Ascending aorta (tissue), 2 donors: ENCODE measurements at regions not wholly inside any gene's neighbourhood (a gene's known extent, or its start where the extent isn't known, plus 50 kb on each side); places are given as distances from the start of the nearest gene placed in this dataset.

Source experiments
- DNase-seq, 2 donors: peaks; one replicate each; pipeline ENCODE4 v3.0.0-alpha.2; 2019; ENCODE audit warnings: low spot score in 2 of 2
- H3K27ac ChIP-seq, 2 donors: fragments of 200-600 bp; sonication (generic); one replicate each; pipeline ENCODE4 v1.5.1; 2016 to 2017; ENCODE audit warnings: mild to moderate bottlenecking in 1 of 2
- H3K27me3 ChIP-seq: fragments of 200-600 bp; sonication (generic); one replicate; pipeline ENCODE4 v1.5.1; 2017
- H3K36me3 ChIP-seq, 2 donors: fragments of 200-600 bp; sonication (generic); one replicate each; pipeline ENCODE4 v1.5.1; 2016
- H3K4me1 ChIP-seq, 2 donors: fragments of 200-600 bp; sonication (generic); one replicate each; pipeline ENCODE4 v1.5.1; 2016 to 2017; ENCODE audit warnings: mild to moderate bottlenecking in 1 of 2
- H3K4me3 ChIP-seq, 2 donors: fragments of 200-600 bp; sonication (generic); one replicate each; pipeline ENCODE4 v1.5.1; 2016 to 2017; ENCODE audit warnings: mild to moderate bottlenecking in 1 of 2
- H3K9me3 ChIP-seq, 2 donors: fragments of 200-600 bp; sonication (generic); one replicate each; pipeline ENCODE4 v1.5.1; 2016
- intact Hi-C: fragments of 100-400 bp; cut with DNase I; formaldehyde crosslinking; loops from one replicate; pipeline ENCODE4 v1.15.1; 2023
- TF ChIP-seq, protein P1 (sequence below), 3 experiments: fragments of 200-600 bp in 2 of 3; fragments of 450-650 bp in 1 of 3; sonication (generic) in 2 of 3; IDR thresholded peaks; one replicate each; pipeline ENCODE4 v1.5.1; 2016 to 2019; ENCODE audit warnings: antibody characterized with exemption in 3 of 3, mild to moderate bottlenecking in 1 of 3, moderate library complexity in 1 of 3

- TF ChIP-seq, protein P1, sequence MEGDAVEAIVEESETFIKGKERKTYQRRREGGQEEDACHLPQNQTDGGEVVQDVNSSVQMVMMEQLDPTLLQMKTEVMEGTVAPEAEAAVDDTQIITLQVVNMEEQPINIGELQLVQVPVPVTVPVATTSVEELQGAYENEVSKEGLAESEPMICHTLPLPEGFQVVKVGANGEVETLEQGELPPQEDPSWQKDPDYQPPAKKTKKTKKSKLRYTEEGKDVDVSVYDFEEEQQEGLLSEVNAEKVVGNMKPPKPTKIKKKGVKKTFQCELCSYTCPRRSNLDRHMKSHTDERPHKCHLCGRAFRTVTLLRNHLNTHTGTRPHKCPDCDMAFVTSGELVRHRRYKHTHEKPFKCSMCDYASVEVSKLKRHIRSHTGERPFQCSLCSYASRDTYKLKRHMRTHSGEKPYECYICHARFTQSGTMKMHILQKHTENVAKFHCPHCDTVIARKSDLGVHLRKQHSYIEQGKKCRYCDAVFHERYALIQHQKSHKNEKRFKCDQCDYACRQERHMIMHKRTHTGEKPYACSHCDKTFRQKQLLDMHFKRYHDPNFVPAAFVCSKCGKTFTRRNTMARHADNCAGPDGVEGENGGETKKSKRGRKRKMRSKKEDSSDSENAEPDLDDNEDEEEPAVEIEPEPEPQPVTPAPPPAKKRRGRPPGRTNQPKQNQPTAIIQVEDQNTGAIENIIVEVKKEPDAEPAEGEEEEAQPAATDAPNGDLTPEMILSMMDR (IDR thresholded peaks at IDR 0.05): peak in 1 of 3 experiments; percentile 10
- Histone ChIP-seq H3K36me3 (no peaks in the 10 kb centered on the region), H3K27me3 (no peaks in the 10 kb centered on the region), H3K4me1 (peaks cover 0 to 6% of the 10 kb centered on the region in 2 donors), H3K9me3 (no peaks in the 10 kb centered on the region), H3K27ac (peak overlapping the region; percentile 19 to 49), H3K4me3 (no peak overlapping the region)
- DNase-seq: peak in 1 of 2 donors; percentile 70
- intact Hi-C loops: no loop called here
Measured at GRCh38 chr5:65076251-65076869, 307.6 kb downstream of the CWC27 start.

DNA sequence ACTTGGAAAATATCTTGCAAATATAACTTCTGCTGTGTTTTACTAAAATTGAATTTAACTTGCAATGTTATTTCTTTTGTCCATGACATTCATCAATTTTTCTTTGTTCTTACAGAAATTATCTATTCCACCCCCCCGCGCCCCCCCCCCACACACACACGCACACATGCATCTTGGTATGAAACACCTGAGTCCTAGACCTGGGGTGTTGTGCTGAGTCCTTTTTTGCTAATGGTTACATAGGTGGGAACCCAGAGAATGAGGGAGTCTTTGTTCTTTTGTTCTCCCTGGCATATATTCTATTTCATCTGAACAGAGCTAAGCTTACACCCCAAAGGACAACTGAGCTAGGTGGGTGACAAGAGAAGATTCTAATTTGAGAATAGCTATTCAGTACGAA is 308.9 kb downstream of the CWC27 start:
- Histone ChIP-seq H3K27me3 (no peaks in the 10 kb centered on the region), H3K4me1 (peaks cover 0 to 6% of the 10 kb centered on the region in 2 donors), H3K9me3 (no peaks in the 10 kb centered on the region), H3K36me3 (no peaks in the 10 kb centered on the region), H3K4me3 (no peak overlapping the region), H3K27ac (no peak overlapping the region)
- no peak for DNase-seq
- TF ChIP-seq, protein P1 (IDR thresholded peaks at IDR 0.05): no peak
- intact Hi-C loops: no loop called here

- intact Hi-C loops: no loop called here
Measured at GRCh38 chr5:65078331-65078730, 309.6 kb downstream of the CWC27 start.

DNA sequence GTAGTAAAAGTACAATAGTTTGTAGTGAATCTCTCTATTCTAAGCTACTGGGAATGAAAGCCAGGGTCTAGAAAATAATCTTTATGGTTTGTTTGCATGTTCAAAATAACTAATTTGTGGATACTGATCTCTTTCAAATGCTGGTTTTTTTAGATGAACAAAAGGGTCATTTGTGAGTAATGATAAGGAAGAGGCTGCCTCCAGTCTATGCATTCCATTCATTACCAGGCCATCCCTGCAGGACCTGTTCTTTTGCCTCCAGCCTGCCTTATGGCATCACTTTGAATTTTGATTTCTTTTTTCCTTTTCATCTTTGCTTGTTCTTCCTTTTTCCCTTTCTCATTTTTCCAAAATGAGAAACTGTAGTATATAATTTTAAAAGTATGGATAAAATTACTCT is 312.3 kb downstream of the CWC27 start:
- H3K36me3 ChIP-seq: no peaks in the 10 kb centered on the region
- H3K4me3 ChIP-seq: no peak overlapping the region
- TF ChIP-seq, protein P1 (IDR thresholded peaks at IDR 0.05): no peak
- H3K27ac ChIP-seq: no peak overlapping the region
- peaks cover 0 to 5% of the 10 kb centered on the region in 2 donors for H3K4me1 ChIP-seq
- no peak for DNase-seq
- H3K9me3 ChIP-seq: no peaks in the 10 kb centered on the region
- no peaks in the 10 kb centered on the region for H3K27me3 ChIP-seq
- intact Hi-C loops: no loop called here

More at GRCh38 chr5:65078331-65078730, 309.6 kb downstream of the CWC27 start:
- Histone ChIP-seq H3K27ac (no peak overlapping the region), H3K9me3 (no peaks in the 10 kb centered on the region), H3K36me3 (no peaks in the 10 kb centered on the region), H3K27me3 (no peaks in the 10 kb centered on the region), H3K4me3 (no peak overlapping the region), H3K4me1 (peaks cover 0 to 6% of the 10 kb centered on the region in 2 donors)
- no peak for DNase-seq
- TF ChIP-seq, protein P1 (IDR thresholded peaks at IDR 0.05): no peak

DNA sequence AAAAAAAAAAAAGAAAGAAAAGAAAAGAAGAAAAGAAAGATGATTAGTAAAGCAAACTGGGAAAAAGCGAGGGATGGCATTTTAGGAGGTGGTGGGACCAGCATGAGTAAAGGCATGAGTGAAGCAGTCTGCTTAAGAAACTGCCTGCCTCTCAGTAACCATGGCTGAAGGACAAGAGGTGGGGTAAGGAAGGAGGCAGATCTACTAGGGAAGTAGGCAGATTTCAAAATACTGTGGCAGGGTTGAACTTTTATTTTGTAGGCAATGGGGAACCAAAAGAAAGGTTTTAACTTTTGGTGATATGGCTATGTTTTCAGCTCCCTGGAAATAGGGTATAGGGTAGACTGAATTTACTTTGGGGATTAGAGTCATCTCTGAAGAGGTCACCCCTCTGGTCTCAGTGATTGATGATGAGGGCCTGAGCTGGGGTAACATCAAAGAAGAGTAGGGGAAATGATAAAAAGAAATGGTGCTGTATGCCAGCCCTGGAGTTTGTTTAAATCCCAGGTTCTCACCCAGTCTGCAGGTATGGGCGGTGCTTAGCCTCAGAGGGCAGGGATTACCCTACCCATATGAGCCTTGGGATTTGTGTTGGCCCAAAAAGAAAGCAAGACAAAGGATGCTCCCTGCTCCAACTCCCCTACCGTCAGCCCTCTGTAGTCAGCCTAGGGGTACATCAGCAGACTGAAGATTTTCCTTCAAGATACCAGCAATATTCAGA is 316.2 kb downstream of the CWC27 start:
- H3K9me3 ChIP-seq: no peaks in the 10 kb centered on the region
- no peak for DNase-seq
- intact Hi-C loops: no loop called here

More for the DNA sequence above, 316.2 kb downstream of the CWC27 start:
- TF ChIP-seq, protein P1 (IDR thresholded peaks at IDR 0.05): no peak
- Histone ChIP-seq H3K4me1 (no peaks in the 10 kb centered on the region), H3K4me3 (no peak overlapping the region), H3K27me3 (no peaks in the 10 kb centered on the region), H3K36me3 (no peaks in the 10 kb centered on the region), H3K27ac (no peak overlapping the region)
